K562 (cell line): ENCODE measurements at regions not wholly inside any gene's neighbourhood (a gene's known extent, or its start where the extent isn't known, plus 50 kb on each side); places are given as distances from the start of the nearest gene placed in this dataset.

Experiments
- ATAC-seq: fragments of 200-7000 bp; cut with Tn5 transposase; 3 replicates; pipeline ENCODE4 v1.9.1; 2020; ENCODE audit warnings: moderate library complexity
- BruUV-seq: library from RNA; stranded (reverse); fragments of 400-500 nt; replicated peaks from 2 replicates; lab custom pipeline; 2021; lab: Mats Ljungman, UMichigan
- CTCF ChIA-PET: fragments of 300-600 bp; formaldehyde crosslinking; extraction: SDS; loops from one replicate; lab custom pipeline; 2021; ENCODE audit warnings: low intra/inter-chr PET ratio; lab: Yijun Ruan, JAX
- POLR2A ChIA-PET: fragments of 300-600, 350-650 bp; sonication (Branson Sonifier 250); formaldehyde crosslinking; extraction: SDS; loops from one replicate; lab custom pipeline; 2021; ENCODE audit warnings: antibody characterized with exemption, inconsistent platforms; lab: Yijun Ruan, JAX
- DNase-seq, 4 experiments: peaks; one replicate each; pipeline versions ENCODE4 v3.0.0 to v3.0.0-alpha.2; 2011 to 2018; ENCODE audit warnings: low spot score in 3 of 4, mixed read lengths in 3 of 4; ENCODE audit errors: extremely low read depth in 1 of 4
- FAIRE-seq: peaks from 2 replicates; lab custom pipeline; 2011; peaks lifted over from hg19 to GRCh38; lab: Jason Lieb, UNC
- H2AFZ ChIP-seq: 2 replicates; pipeline ENCODE4 v1.6.0; 2011; ENCODE audit warnings: low read depth, low read length, control low read depth, inconsistent platforms
- H3K27ac ChIP-seq: fragments of 200-600 bp; 3 replicates; pipeline ENCODE4 v1.8.0; 2011; ENCODE audit warnings: low read depth, mild to moderate bottlenecking, control low read depth, inconsistent platforms, low read length, moderate library complexity, mixed read lengths; ENCODE audit errors: extremely low read depth
- H3K27me3 ChIP-seq, 2 experiments: fragments of 300-600 bp in 1 of 2; 2 replicates in 1 of 2; 3 replicates in 1 of 2; pipeline versions ENCODE4 v1.6.0 to v1.8.0; 2011; ENCODE audit warnings: inconsistent platforms in 2 of 2, low read length in 2 of 2, mild to moderate bottlenecking in 1 of 2, mixed read lengths in 1 of 2, moderate library complexity in 1 of 2; ENCODE audit not compliant: control insufficient read depth in 2 of 2, insufficient read depth in 2 of 2
- H3K36me3 ChIP-seq: fragments of 300-600 bp; 3 replicates; pipeline ENCODE4 v1.8.0; 2011; ENCODE audit warnings: mild to moderate bottlenecking, low read length, inconsistent platforms; ENCODE audit not compliant: control insufficient read depth, insufficient read depth
- H3K4me1 ChIP-seq, 2 experiments: fragments of 200-600 bp in 1 of 2; replicated peaks in 1 of 2; 2 replicates in 1 of 2; 3 replicates in 1 of 2; pipeline versions ENCODE4 v1.5.1 to v1.8.0; 2011; ENCODE audit warnings: inconsistent platforms in 2 of 2, low read length in 2 of 2, mild to moderate bottlenecking in 1 of 2, mixed read lengths in 1 of 2, moderate library complexity in 1 of 2; ENCODE audit not compliant: control insufficient read depth in 2 of 2, insufficient read depth in 2 of 2
- H3K4me2 ChIP-seq: 2 replicates; pipeline ENCODE4 v1.6.1; 2011; ENCODE audit warnings: low read length, control low read depth, inconsistent platforms, mixed read lengths; ENCODE audit not compliant: insufficient read depth
- H3K4me3 ChIP-seq: fragments of 200-600 bp; sonication (generic), shearing (Covaris generic); 2 replicates; pipeline ENCODE4 v1.5.1; 2016; ENCODE audit warnings: control low read depth, inconsistent platforms
- H3K79me2 ChIP-seq: fragments of 200-600 bp; 3 replicates; pipeline ENCODE4 v1.8.0; 2011; ENCODE audit warnings: low read length, inconsistent platforms; ENCODE audit not compliant: control insufficient read depth, insufficient read depth
- H3K9ac ChIP-seq, 2 experiments: 2 replicates each; pipeline versions ENCODE4 v1.6.0 to v1.6.1; 2011; ENCODE audit warnings: low read depth in 2 of 2, low read length in 2 of 2, control low read depth in 1 of 2, inconsistent platforms in 1 of 2, mild to moderate bottlenecking in 1 of 2, mixed read lengths in 1 of 2; ENCODE audit not compliant: insufficient read depth in 1 of 2
- H3K9me1 ChIP-seq: one replicate; pipeline ENCODE4 v1.6.0; 2011; ENCODE audit warnings: inconsistent platforms, mild to moderate bottlenecking, low read length, moderate library complexity; ENCODE audit not compliant: control insufficient read depth, insufficient read depth
- H3K9me3 ChIP-seq: replicated peaks from 2 replicates; pipeline ENCODE4 v1.5.1; 2011; ENCODE audit warnings: low read depth, low read length, inconsistent platforms; ENCODE audit not compliant: control insufficient read depth, insufficient read depth
- H4K20me1 ChIP-seq: replicated peaks from 2 replicates; pipeline ENCODE4 v1.6.1; 2011; ENCODE audit warnings: low read length, inconsistent platforms, mixed read lengths; ENCODE audit not compliant: control insufficient read depth, insufficient read depth
- ADNP ChIP-seq: fragments of 200-800 bp; sonication (Bioruptor generic); IDR thresholded peaks from 2 replicates; pipeline ENCODE4 v1.6.1; 2016; ENCODE audit warnings: missing genetic modification characterization, missing compliant biosample characterization
- ARID2 ChIP-seq: fragments of 450-650 bp; IDR thresholded peaks from 2 replicates; pipeline ENCODE4 v1.6.1; 2017; ENCODE audit warnings: antibody characterized with exemption, mild to moderate bottlenecking
- CSDE1 ChIP-seq, 2 experiments: fragments of 450-650 bp; IDR thresholded peaks; 2 replicates each; pipeline ENCODE4 v1.6.1; 2016; ENCODE audit warnings: mild to moderate bottlenecking in 1 of 2
- FOXJ2 ChIP-seq: fragments of 200-800 bp; sonication (Bioruptor generic); IDR thresholded peaks from 2 replicates; pipeline ENCODE4 v1.6.1; 2016; ENCODE audit warnings: missing genetic modification characterization, missing compliant biosample characterization
- ILF3 ChIP-seq: fragments of 450-650 bp; IDR thresholded peaks from 2 replicates; pipeline ENCODE4 v1.6.1; 2018; ENCODE audit warnings: antibody characterized with exemption, mild to moderate bottlenecking, moderate library complexity, borderline replicate concordance
- KAT8 ChIP-seq: fragments of 450-650 bp; IDR thresholded peaks from 2 replicates; pipeline ENCODE4 v1.6.1; 2016; ENCODE audit warnings: low read depth, mild to moderate bottlenecking
- MAFF ChIP-seq: IDR thresholded peaks from 2 replicates; pipeline ENCODE4 v1.6.1; 2012; ENCODE audit warnings: low read length, improper control_type of control experiment
- NCOA2 ChIP-seq, 2 experiments: fragments of 450-650 bp; IDR thresholded peaks; 2 replicates each; pipeline ENCODE4 v1.6.1; 2018; ENCODE audit warnings: mild to moderate bottlenecking in 2 of 2, moderate library complexity in 1 of 2; ENCODE audit not compliant: partially characterized antibody in 2 of 2
- NCOR1 ChIP-seq: fragments of 450-650 bp; IDR thresholded peaks from 2 replicates; pipeline ENCODE4 v1.6.1; 2016; ENCODE audit warnings: mild to moderate bottlenecking, moderate library complexity
- RHOXF2B ChIP-seq: fragments of 250-450 bp; sonication (Bioruptor Pico); conservative IDR thresholded peaks from 2 replicates; pipeline ENCODE4 v1.5.1; 2021
- SETDB1 ChIP-seq: IDR thresholded peaks from one replicate; pipeline ENCODE4 v1.6.1; 2012; ENCODE audit warnings: low read length, control low read depth, inconsistent platforms
- SFPQ ChIP-seq: fragments of 200-400 bp; formaldehyde crosslinking; IDR thresholded peaks from 2 replicates; pipeline ENCODE4 v1.6.1; 2017; ENCODE audit warnings: mild to moderate bottlenecking, low read depth, low read length, moderate library complexity
- ZBTB1 ChIP-seq: sonication (generic); formaldehyde crosslinking; IDR thresholded peaks from 2 replicates; pipeline ENCODE4 v1.8.1; 2023; ENCODE audit warnings: missing genetic modification reagents, low read depth, mild to moderate bottlenecking, borderline replicate concordance
- ZNF133 ChIP-seq: fragments of 250-450 bp; sonication (Bioruptor Pico); IDR thresholded peaks from 2 replicates; pipeline ENCODE4 v1.4.0; 2020; ENCODE audit warnings: mild to moderate bottlenecking
- ZNF449 ChIP-seq: fragments of 250-450 bp; sonication (Bioruptor Pico); IDR thresholded peaks from 2 replicates; pipeline ENCODE4 v1.8.0; 2022; ENCODE audit warnings: moderate library complexity, mild to moderate bottlenecking, inconsistent platforms
- ZNF76 ChIP-seq: fragments of 250-450 bp; sonication (Bioruptor Pico); IDR thresholded peaks from 2 replicates; pipeline ENCODE4 v1.4.0; 2020; ENCODE audit warnings: mild to moderate bottlenecking, moderate library complexity, borderline replicate concordance
- ZNF785 ChIP-seq: fragments of 250-450 bp; sonication (Bioruptor Pico); IDR thresholded peaks from 2 replicates; pipeline ENCODE4 v1.4.0; 2020; ENCODE audit warnings: mild to moderate bottlenecking
- WGBS: fragments of 100-300 bp; shearing (Covaris generic); methylation state at CpG from one replicate; pipeline ENCODE4 v1.1.6; 2016; ENCODE audit warnings: low coverage, mixed read lengths; ENCODE audit not compliant: insufficient coverage; ENCODE audit errors: missing lambda C conversion rate; 5-methylcytosine and 5-hydroxymethylcytosine counted together
- in situ Hi-C: fragments of 300-500 bp; cut with MboI; formaldehyde crosslinking; loops from 4 replicates; pipeline ENCODE4 v1.15.0; 2018; ENCODE audit warnings: inconsistent platforms, mixed read lengths
- intact Hi-C: fragments of 100-400 bp; cut with micrococcal nuclease; formaldehyde crosslinking; loops from 2 replicates; pipeline ENCODE4 v1.14.2; 2022

- no TSS peak for BruUV-seq
- TF ChIP-seq NCOA2 (IDR thresholded peaks at IDR 0.05; ENCODE audit: partially characterized antibody in 2 of 2) (no peak), MAFF (no peak), RHOXF2B (CRISPR knock-in tag) (no peak), ADNP (no peak), ZNF133 (CRISPR knock-in tag) (no peak), FOXJ2 (tag) (no peak), ZNF449 (CRISPR knock-in tag) (no peak), ZNF76 (CRISPR knock-in tag) (no peak), ILF3 (no peak), ZBTB1 (CRISPR knock-in tag) (no peak), ZNF785 (CRISPR knock-in tag) (no peak), ARID2 (no peak), SFPQ (no peak), KAT8 (no peak), SETDB1 (no peak), CSDE1 (IDR thresholded peaks at IDR 0.05) (no peak), NCOR1 (no peak)
- DNase-seq: no peak
- Histone ChIP-seq H3K36me3 (no peaks in the 10 kb centered on the region), H3K9ac (no peak overlapping the region), H3K27me3 (peaks cover 23 to 58% of the 10 kb centered on the region in 2 experiments), H3K4me2 (no peak overlapping the region), H4K20me1 (no peaks in the 10 kb centered on the region; the same call in 1 of the 2 replicates), H2AFZ (no peak overlapping the region), H3K9me3 (no peaks in the 10 kb centered on the region), H3K27ac (no peak overlapping the region), H3K4me3 (no peak overlapping the region), H3K4me1 (no peaks in the 10 kb centered on the region; a peak in 1 of 5 replicates), H3K9me1 (no peaks in the 10 kb centered on the region), H3K79me2 (no peaks in the 10 kb centered on the region)
- no peak for FAIRE-seq
- intact Hi-C loops (no loop called here), in situ Hi-C loops (no loop called here)
- no peak for ATAC-seq
- ChIA-PET POLR2A (interaction anchor here (0.6 to 2.0 kb wide), 2 partner anchors 8 to 77 kb away, joined by 3 to 9 read pairs; no protein-coding TSS in a partner anchor), CTCF (no interaction called here)
- WGBS: 2% methylated on average over 13 of the region's 13 CpGs
Measured at GRCh38 chr10:43703286-43703685, 54.6 kb upstream of the ZNF32 start.
